Caco-2 (cell line): ENCODE measurements at regions not wholly inside any gene's neighbourhood (a gene's known extent, or its start where the extent isn't known, plus 50 kb on each side); places are given as distances from the start of the nearest gene placed in this dataset.

Experiments
- BruUV-seq: library from RNA; stranded (reverse); fragments of 400-500 nt; replicated peaks from 2 replicates; lab custom pipeline; 2021; lab: Mats Ljungman, UMichigan
- CTCF ChIA-PET: fragments of 300-600 bp; sonication (Branson Sonifier 250); formaldehyde crosslinking; loops from one replicate; lab custom pipeline; 2022; ENCODE audit warnings: antibody characterized with exemption; lab: Charles Lee
- POLR2A ChIA-PET: fragments of 300-600 bp; sonication (Branson Sonifier 250); formaldehyde crosslinking; loops from one replicate; lab custom pipeline; 2022; ENCODE audit warnings: antibody characterized with exemption; lab: Charles Lee
- DNase-seq, 2 experiments: peaks; one replicate each; pipeline versions ENCODE4 v3.0.0 to v3.0.0-alpha.2; 2020 to 2022
- H3K27me3 ChIP-seq: replicated peaks from 2 replicates; pipeline ENCODE4 v1.6.0; 2011; ENCODE audit warnings: low read length; ENCODE audit not compliant: control insufficient read depth, insufficient read depth
- H3K36me3 ChIP-seq: 2 replicates; pipeline ENCODE4 v1.5.1; 2011; ENCODE audit warnings: low read length; ENCODE audit not compliant: control insufficient read depth, insufficient read depth
- H3K4me1 ChIP-seq: fragments of 250-450 bp; sonication (Bioruptor Pico); 2 replicates; pipeline ENCODE4 v1.5.1; 2020; ENCODE audit warnings: mild to moderate bottlenecking
- H3K4me3 ChIP-seq: 2 replicates; pipeline ENCODE4 v1.5.1; 2011; ENCODE audit warnings: low read depth, mild to moderate bottlenecking, control low read depth, low read length
- H3K9me3 ChIP-seq: fragments of 250-450 bp; sonication (Bioruptor Pico); 2 replicates; pipeline ENCODE4 v1.5.1; 2020; ENCODE audit warnings: mild to moderate bottlenecking, moderate library complexity
- H3K27ac Mint-ChIP-seq: one replicate; pipeline ENCODE4 v1.8.0; 2022; ENCODE audit warnings: mixed read lengths; ENCODE audit not compliant: unreplicated experiment
- H3K27me3 Mint-ChIP-seq: one replicate; pipeline ENCODE4 v1.8.0; 2022; ENCODE audit warnings: mixed read lengths; ENCODE audit not compliant: insufficient read depth, unreplicated experiment
- H3K36me3 Mint-ChIP-seq: one replicate; pipeline ENCODE4 v1.8.0; 2022; ENCODE audit warnings: mild to moderate bottlenecking, mixed read lengths; ENCODE audit not compliant: insufficient read depth, unreplicated experiment
- H3K4me1 Mint-ChIP-seq: one replicate; pipeline ENCODE4 v1.8.0; 2022; ENCODE audit warnings: low read depth, mixed read lengths; ENCODE audit not compliant: unreplicated experiment
- H3K4me3 Mint-ChIP-seq: one replicate; pipeline ENCODE4 v1.8.0; 2022; ENCODE audit warnings: mild to moderate bottlenecking, moderate library complexity, mixed read lengths; ENCODE audit not compliant: unreplicated experiment
- H3K9me3 Mint-ChIP-seq: one replicate; pipeline ENCODE4 v1.8.0; 2022; ENCODE audit warnings: mixed read lengths; ENCODE audit not compliant: unreplicated experiment
- intact Hi-C: fragments of 100-400 bp; cut with micrococcal nuclease; formaldehyde crosslinking; loops from one replicate; pipeline ENCODE4 v1.10.0; 2022; ENCODE audit not compliant: unreplicated experiment
- TF ChIP-seq, protein P1 (sequence below), 2 experiments: fragments of 200-600 bp in 1 of 2; IDR thresholded peaks; 1 replicate in 1 of 2; 2 replicates in 1 of 2; pipeline versions ENCODE4 v1.5.1 to v1.8.0; 2011 to 2022; ENCODE audit warnings: antibody characterized with exemption in 1 of 2, control low read depth in 1 of 2, inconsistent platforms in 1 of 2, low read depth in 1 of 2, low read length in 1 of 2, mild to moderate bottlenecking in 1 of 2, moderate library complexity in 1 of 2; ENCODE audit not compliant: insufficient read depth in 1 of 2, severe bottlenecking in 1 of 2, unreplicated experiment in 1 of 2

DNA sequence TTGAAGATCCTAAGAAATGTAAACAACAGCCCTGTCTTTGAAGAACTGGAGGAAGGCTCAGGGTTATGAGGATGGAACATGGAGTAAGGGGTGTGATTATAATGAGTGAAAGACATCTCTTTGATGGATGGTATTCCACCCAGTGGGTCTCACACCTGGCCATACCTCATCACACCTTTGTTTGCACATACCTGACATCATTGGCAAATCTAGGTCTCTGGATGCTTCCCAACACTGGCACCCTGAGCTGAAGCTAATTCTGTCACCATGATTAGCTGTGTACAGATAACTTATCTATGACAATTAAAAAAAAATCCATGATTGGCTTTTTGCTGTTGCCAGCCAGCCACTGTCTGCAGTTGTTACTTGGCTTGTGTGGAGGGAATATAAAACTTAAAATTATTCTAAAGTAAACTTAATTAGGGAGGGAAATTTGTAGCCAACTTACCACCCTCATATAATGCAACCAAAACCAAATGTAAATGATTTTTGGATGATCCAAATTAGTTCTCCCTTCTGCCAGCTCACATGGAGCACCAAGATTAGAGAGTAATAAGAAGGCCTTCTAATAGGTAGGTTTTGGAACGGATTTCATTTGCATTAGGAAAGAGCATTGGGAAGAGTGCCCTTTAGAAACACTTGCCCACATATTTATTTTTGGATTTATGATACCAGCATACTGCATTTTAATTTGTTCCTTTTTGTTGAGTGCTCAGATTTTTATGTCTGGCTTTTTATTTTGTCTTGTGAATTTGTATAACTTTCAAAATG, 249.5 kb downstream of the SOX4 start:
- Histone ChIP-seq H3K4me1 (peaks cover 23% of the 10 kb centered on the region), H3K9me3 (no peaks in the 10 kb centered on the region), H3K27me3 (no peaks in the 10 kb centered on the region), H3K36me3 (no peaks in the 10 kb centered on the region), H3K4me3 (no peak overlapping the region)
- DNase-seq: no peak
- Mint-ChIP-seq H3K27me3 (no peaks in the 10 kb centered on the region), H3K36me3 (no peaks in the 10 kb centered on the region), H3K27ac (no peak overlapping the region), H3K9me3 (no peaks in the 10 kb centered on the region), H3K4me1 (peaks cover 20% of the 10 kb centered on the region), H3K4me3 (no peak overlapping the region)
- intact Hi-C loops: loop anchor here (2.0 kb wide), 1 partner anchor 16 kb away; no protein-coding TSS in a partner anchor
- ChIA-PET CTCF (no interaction called here), POLR2A (no interaction called here)
- TF ChIP-seq, protein P1, sequence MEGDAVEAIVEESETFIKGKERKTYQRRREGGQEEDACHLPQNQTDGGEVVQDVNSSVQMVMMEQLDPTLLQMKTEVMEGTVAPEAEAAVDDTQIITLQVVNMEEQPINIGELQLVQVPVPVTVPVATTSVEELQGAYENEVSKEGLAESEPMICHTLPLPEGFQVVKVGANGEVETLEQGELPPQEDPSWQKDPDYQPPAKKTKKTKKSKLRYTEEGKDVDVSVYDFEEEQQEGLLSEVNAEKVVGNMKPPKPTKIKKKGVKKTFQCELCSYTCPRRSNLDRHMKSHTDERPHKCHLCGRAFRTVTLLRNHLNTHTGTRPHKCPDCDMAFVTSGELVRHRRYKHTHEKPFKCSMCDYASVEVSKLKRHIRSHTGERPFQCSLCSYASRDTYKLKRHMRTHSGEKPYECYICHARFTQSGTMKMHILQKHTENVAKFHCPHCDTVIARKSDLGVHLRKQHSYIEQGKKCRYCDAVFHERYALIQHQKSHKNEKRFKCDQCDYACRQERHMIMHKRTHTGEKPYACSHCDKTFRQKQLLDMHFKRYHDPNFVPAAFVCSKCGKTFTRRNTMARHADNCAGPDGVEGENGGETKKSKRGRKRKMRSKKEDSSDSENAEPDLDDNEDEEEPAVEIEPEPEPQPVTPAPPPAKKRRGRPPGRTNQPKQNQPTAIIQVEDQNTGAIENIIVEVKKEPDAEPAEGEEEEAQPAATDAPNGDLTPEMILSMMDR (IDR thresholded peaks at IDR 0.05; ENCODE audit: insufficient read depth in 1 of 2, low read depth in 1 of 2, low read length in 1 of 2, severe bottlenecking in 1 of 2, unreplicated experiment in 1 of 2): no peak
- no TSS peak for BruUV-seq

DNA sequence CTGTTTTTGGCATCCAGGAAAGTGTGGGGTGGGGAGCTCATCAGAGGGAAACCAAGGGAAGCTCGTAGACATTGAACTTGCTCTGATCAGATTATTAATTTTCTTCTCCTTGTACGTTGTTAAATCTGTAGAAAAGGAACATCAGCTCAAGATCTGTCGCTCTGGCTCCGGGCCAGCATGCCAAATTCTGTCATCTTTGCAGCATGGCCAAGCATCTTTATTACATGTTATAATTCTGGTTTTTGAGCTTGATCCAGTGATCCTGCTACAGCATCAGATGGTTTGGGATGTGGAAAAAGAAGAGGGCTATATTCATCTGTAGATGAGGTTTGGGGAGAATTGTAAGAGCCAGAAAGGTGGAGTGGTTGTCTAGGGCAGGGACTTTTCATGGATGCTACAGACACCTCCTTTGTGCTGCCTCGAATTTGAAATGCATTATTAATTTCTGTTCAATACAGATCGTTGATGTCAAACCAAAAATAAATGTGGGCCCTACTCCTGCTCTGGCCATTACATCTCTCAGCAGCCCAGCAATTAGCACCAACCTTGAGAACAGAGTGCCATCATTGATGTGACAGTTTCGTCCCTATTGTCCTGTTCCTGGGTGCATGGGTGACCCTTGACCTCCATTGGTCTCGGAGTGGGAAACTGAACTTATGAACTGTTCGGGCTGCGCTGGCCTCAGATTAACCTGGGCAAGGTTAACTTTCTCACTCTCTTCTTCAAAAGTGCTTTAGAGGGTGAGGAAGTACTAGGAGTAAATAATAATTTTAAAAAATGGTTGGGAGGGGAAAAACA, 250.8 kb downstream of the SOX4 start:
- Mint-ChIP-seq H3K27ac (no peak overlapping the region), H3K36me3 (no peaks in the 10 kb centered on the region), H3K27me3 (no peaks in the 10 kb centered on the region), H3K4me1 (peaks cover 20% of the 10 kb centered on the region), H3K4me3 (no peak overlapping the region), H3K9me3 (no peaks in the 10 kb centered on the region)
- ChIA-PET CTCF (no interaction called here), POLR2A (no interaction called here)
- Histone ChIP-seq H3K9me3 (no peaks in the 10 kb centered on the region), H3K4me1 (peaks cover 23% of the 10 kb centered on the region), H3K4me3 (no peak overlapping the region), H3K36me3 (no peaks in the 10 kb centered on the region), H3K27me3 (no peaks in the 10 kb centered on the region)
- intact Hi-C loops: no loop called here
- no peak for DNase-seq
- BruUV-seq: no TSS peak
- TF ChIP-seq, protein P1 (IDR thresholded peaks at IDR 0.05; ENCODE audit: insufficient read depth in 1 of 2, low read depth in 1 of 2, low read length in 1 of 2, severe bottlenecking in 1 of 2, unreplicated experiment in 1 of 2): no peak

GRCh38 chr6:21845018-21845417, 251.5 kb downstream of the SOX4 start:
- no peaks in the 10 kb centered on the region for H3K9me3 ChIP-seq
- CTCF ChIA-PET: no interaction called here
- TF ChIP-seq, protein P1 (IDR thresholded peaks at IDR 0.05; ENCODE audit: insufficient read depth in 1 of 2, low read depth in 1 of 2, low read length in 1 of 2, severe bottlenecking in 1 of 2, unreplicated experiment in 1 of 2): no peak
- DNase-seq: no peak
- H3K9me3 Mint-ChIP-seq: no peaks in the 10 kb centered on the region
- no peaks in the 10 kb centered on the region for H3K36me3 ChIP-seq
- BruUV-seq: no TSS peak
- H3K4me3 Mint-ChIP-seq: no peak overlapping the region
- H3K4me1 ChIP-seq: peaks cover 23% of the 10 kb centered on the region
- POLR2A ChIA-PET: no interaction called here
- no peaks in the 10 kb centered on the region for H3K36me3 Mint-ChIP-seq
- no peaks in the 10 kb centered on the region for H3K27me3 ChIP-seq
- H3K4me1 Mint-ChIP-seq: peaks cover 20% of the 10 kb centered on the region
- no peak overlapping the region for H3K27ac Mint-ChIP-seq
- intact Hi-C loops: no loop called here
- no peaks in the 10 kb centered on the region for H3K27me3 Mint-ChIP-seq
- no peak overlapping the region for H3K4me3 ChIP-seq
